ENCODE measurements at regions not wholly inside any gene's neighbourhood (a gene's known extent, or its start where the extent isn't known, plus 50 kb on each side); places are given as distances from the start of the nearest gene placed in this dataset.

GRCh38 chr5:143692342-143692741 lies 119.6 kb upstream of the HMHB1 start:
- no peaks in the 10 kb centered on the region for H4K20me1 ChIP-seq (ENCODE audit: insufficient read depth, low read length)
- H2AFZ ChIP-seq (ENCODE audit: low read depth, low read length) = no peak overlapping the region
- H3K36me3 ChIP-seq (replicated peaks; ENCODE audit: low read depth, low read length) = no peaks in the 10 kb centered on the region
- no peak overlapping the region for H3K4me3 ChIP-seq (ENCODE audit: low read length)
- no peaks in the 10 kb centered on the region for H3K9me3 ChIP-seq (ENCODE audit: insufficient read depth, low read length)
- TF ChIP-seq EZH2phosphoT487 (IDR thresholded peaks at IDR 0.05; ENCODE audit: low read depth) = no peak
- TF ChIP-seq CTCF (IDR thresholded peaks at IDR 0.05; ENCODE audit: low read depth, low read length) = no peak
- H3K4me1 ChIP-seq (ENCODE audit: low read length) = no peaks in the 10 kb centered on the region
- H3K27ac ChIP-seq (ENCODE audit: low read length) = no peak overlapping the region
- H3K27me3 ChIP-seq (ENCODE audit: low read depth, low read length) = no peaks in the 10 kb centered on the region
- H3K4me2 ChIP-seq (ENCODE audit: low read length) = no peak overlapping the region
- no peak overlapping the region for H3K9ac ChIP-seq (ENCODE audit: low read length)
- no peaks in the 10 kb centered on the region for H3K79me2 ChIP-seq (ENCODE audit: low read length)

GRCh38 chr5:143691945-143692290 lies 120.0 kb upstream of the HMHB1 start:
- Histone ChIP-seq H3K36me3 (replicated peaks; ENCODE audit: low read depth, low read length) (no peaks in the 10 kb centered on the region), H3K4me2 (ENCODE audit: low read length) (no peak overlapping the region)
- TF ChIP-seq CTCF (IDR thresholded peaks at IDR 0.05; ENCODE audit: low read depth, low read length) (no peak), EZH2phosphoT487 (IDR thresholded peaks at IDR 0.05; ENCODE audit: low read depth) (no peak)

GRCh38 chr5:143691287-143691944 lies 120.5 kb upstream of the HMHB1 start:
- no peak for TF ChIP-seq CTCF (IDR thresholded peaks at IDR 0.05; ENCODE audit: low read depth, low read length)
- Histone ChIP-seq H3K9me3 (ENCODE audit: insufficient read depth, low read length) (no peaks in the 10 kb centered on the region), H3K4me1 (ENCODE audit: low read length) (no peaks in the 10 kb centered on the region), H4K20me1 (ENCODE audit: insufficient read depth, low read length) (no peaks in the 10 kb centered on the region), H3K9ac (ENCODE audit: low read length) (no peak overlapping the region), H3K27ac (ENCODE audit: low read length) (no peak overlapping the region), H2AFZ (ENCODE audit: low read depth, low read length) (no peak overlapping the region), H3K4me3 (ENCODE audit: low read length) (no peak overlapping the region), H3K36me3 (replicated peaks; ENCODE audit: low read depth, low read length) (no peaks in the 10 kb centered on the region), H3K79me2 (ENCODE audit: low read length) (no peaks in the 10 kb centered on the region), H3K4me2 (ENCODE audit: low read length) (no peak overlapping the region), H3K27me3 (ENCODE audit: low read depth, low read length) (no peaks in the 10 kb centered on the region)

More at GRCh38 chr5:143691945-143692290, 120.0 kb upstream of the HMHB1 start:
- no peaks in the 10 kb centered on the region for H3K27me3 ChIP-seq (ENCODE audit: low read depth, low read length)
- no peak overlapping the region for H2AFZ ChIP-seq (ENCODE audit: low read depth, low read length)
- no peak overlapping the region for H3K27ac ChIP-seq (ENCODE audit: low read length)
- no peaks in the 10 kb centered on the region for H3K4me1 ChIP-seq (ENCODE audit: low read length)
- H4K20me1 ChIP-seq (ENCODE audit: insufficient read depth, low read length) = no peaks in the 10 kb centered on the region
- no peaks in the 10 kb centered on the region for H3K79me2 ChIP-seq (ENCODE audit: low read length)
- no peak overlapping the region for H3K4me3 ChIP-seq (ENCODE audit: low read length)
- H3K9ac ChIP-seq (ENCODE audit: low read length) = no peak overlapping the region
- H3K9me3 ChIP-seq (ENCODE audit: insufficient read depth, low read length) = no peaks in the 10 kb centered on the region

- H2AFZ ChIP-seq (ENCODE audit: low read depth, low read length) = no peak overlapping the region
- no peaks in the 10 kb centered on the region for H3K4me1 ChIP-seq (ENCODE audit: low read length)
- H3K36me3 ChIP-seq (replicated peaks; ENCODE audit: low read depth, low read length) = no peaks in the 10 kb centered on the region
- no peaks in the 10 kb centered on the region for H3K79me2 ChIP-seq (ENCODE audit: low read length)
- no peaks in the 10 kb centered on the region for H3K9me3 ChIP-seq (ENCODE audit: insufficient read depth, low read length)
- no peak overlapping the region for H3K9ac ChIP-seq (ENCODE audit: low read length)
- no peak overlapping the region for H3K27ac ChIP-seq (ENCODE audit: low read length)
- H4K20me1 ChIP-seq (ENCODE audit: insufficient read depth, low read length) = no peaks in the 10 kb centered on the region
- H3K4me3 ChIP-seq (ENCODE audit: low read length) = no peak overlapping the region
- H3K27me3 ChIP-seq (ENCODE audit: low read depth, low read length) = no peaks in the 10 kb centered on the region
- no peak overlapping the region for H3K4me2 ChIP-seq (ENCODE audit: low read length)
- no peak for TF ChIP-seq EZH2phosphoT487 (IDR thresholded peaks at IDR 0.05; ENCODE audit: low read depth)
- TF ChIP-seq CTCF (IDR thresholded peaks at IDR 0.05; ENCODE audit: low read depth, low read length) = no peak
These were observed 124.4 kb upstream of the HMHB1 start for GRCh38 chr5:143687604-143688003.
